C4-2B (cell line): ENCODE measurements at regions not wholly inside any gene's neighbourhood (a gene's known extent, or its start where the extent isn't known, plus 50 kb on each side); places are given as distances from the start of the nearest gene placed in this dataset.

ENCODE experiments used
- ZFX ChIP-seq: fragments of 450-650 bp; IDR thresholded peaks from 2 replicates; pipeline ENCODE4 v1.6.1; 2017
- TF ChIP-seq, protein P1 (sequence below): fragments of 450-650 bp; conservative IDR thresholded peaks from 2 replicates; pipeline ENCODE4 v1.5.1; 2017; ENCODE audit warnings: mild to moderate bottlenecking

DNA sequence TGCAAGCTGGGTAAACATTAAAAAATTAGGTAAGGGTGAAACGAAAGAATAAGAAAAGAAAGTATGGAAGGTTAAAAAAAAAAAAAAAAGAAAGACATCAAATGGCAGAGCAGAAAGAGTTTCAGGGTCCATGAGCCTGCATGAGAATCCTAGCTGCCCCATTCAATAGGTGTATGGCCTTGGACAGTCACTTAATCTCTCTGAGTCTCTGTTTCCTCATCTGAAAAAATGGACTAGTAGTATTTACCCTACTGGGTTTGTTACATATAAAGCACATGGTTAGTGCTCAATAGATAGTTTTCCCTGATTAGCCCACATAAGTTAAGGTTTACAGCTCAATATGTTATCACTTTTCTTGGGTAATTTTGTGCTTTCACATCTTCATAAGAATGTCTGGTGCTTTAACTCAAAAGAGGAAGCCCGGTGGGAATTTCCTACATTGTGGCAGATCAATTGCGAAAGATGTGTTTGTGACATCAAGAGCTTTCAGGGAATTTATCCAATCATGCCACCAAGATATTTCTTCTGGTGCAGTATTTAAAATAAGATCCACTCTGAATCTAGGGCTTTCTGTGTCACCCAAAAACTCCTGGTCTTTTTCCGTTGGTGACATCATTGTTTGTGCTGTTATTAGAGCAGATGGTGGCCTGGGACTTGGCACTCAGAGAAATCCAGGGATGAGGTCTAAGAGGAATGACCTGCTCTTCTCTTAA lies 57.2 kb upstream of the UBE2E1 start:
- TF ChIP-seq, protein P1, sequence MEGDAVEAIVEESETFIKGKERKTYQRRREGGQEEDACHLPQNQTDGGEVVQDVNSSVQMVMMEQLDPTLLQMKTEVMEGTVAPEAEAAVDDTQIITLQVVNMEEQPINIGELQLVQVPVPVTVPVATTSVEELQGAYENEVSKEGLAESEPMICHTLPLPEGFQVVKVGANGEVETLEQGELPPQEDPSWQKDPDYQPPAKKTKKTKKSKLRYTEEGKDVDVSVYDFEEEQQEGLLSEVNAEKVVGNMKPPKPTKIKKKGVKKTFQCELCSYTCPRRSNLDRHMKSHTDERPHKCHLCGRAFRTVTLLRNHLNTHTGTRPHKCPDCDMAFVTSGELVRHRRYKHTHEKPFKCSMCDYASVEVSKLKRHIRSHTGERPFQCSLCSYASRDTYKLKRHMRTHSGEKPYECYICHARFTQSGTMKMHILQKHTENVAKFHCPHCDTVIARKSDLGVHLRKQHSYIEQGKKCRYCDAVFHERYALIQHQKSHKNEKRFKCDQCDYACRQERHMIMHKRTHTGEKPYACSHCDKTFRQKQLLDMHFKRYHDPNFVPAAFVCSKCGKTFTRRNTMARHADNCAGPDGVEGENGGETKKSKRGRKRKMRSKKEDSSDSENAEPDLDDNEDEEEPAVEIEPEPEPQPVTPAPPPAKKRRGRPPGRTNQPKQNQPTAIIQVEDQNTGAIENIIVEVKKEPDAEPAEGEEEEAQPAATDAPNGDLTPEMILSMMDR = no peak
- TF ChIP-seq ZFX = no peak
